Body of pancreas (tissue), 4 donors: ENCODE measurements at regions not wholly inside any gene's neighbourhood (a gene's known extent, or its start where the extent isn't known, plus 50 kb on each side); places are given as distances from the start of the nearest gene placed in this dataset.

Source experiments
- POLR2A ChIP-seq, 3 donors: fragments of 450-650 bp; IDR thresholded peaks; one replicate each; pipeline ENCODE4 v1.6.1; 2016; ENCODE audit warnings: antibody characterized with exemption in 3 of 3, mild to moderate bottlenecking in 2 of 3
- TF ChIP-seq, protein P1 (sequence below), 7 experiments: fragments of 450-650 bp in 4 of 7; fragments of 200-600 bp in 3 of 7; sonication (generic) in 3 of 7; IDR thresholded peaks; one replicate each; pipeline ENCODE4 v1.5.1; 2016 to 2019; ENCODE audit warnings: antibody characterized with exemption in 7 of 7

DNA sequence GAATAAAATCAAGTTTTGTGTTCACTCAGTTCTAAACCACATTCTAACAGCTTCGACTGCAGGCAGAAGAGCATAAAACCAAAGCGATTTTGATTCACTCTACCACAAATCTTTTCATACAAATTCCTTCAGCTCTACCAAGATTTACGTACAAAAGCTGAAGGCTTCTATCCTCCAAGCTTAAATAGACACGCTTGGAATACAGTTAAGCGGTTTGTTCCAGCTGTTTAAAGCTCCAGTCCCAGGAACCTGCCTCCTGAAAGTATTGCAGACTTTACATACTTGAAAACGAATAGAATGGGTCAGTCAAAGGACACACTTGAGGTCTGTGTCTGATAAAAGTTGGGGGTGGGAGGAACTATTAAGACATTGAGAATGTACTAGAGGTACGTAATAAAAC, 102.9 kb downstream of the MPP7 start:
- TF ChIP-seq, protein P1, sequence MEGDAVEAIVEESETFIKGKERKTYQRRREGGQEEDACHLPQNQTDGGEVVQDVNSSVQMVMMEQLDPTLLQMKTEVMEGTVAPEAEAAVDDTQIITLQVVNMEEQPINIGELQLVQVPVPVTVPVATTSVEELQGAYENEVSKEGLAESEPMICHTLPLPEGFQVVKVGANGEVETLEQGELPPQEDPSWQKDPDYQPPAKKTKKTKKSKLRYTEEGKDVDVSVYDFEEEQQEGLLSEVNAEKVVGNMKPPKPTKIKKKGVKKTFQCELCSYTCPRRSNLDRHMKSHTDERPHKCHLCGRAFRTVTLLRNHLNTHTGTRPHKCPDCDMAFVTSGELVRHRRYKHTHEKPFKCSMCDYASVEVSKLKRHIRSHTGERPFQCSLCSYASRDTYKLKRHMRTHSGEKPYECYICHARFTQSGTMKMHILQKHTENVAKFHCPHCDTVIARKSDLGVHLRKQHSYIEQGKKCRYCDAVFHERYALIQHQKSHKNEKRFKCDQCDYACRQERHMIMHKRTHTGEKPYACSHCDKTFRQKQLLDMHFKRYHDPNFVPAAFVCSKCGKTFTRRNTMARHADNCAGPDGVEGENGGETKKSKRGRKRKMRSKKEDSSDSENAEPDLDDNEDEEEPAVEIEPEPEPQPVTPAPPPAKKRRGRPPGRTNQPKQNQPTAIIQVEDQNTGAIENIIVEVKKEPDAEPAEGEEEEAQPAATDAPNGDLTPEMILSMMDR (IDR thresholded peaks at IDR 0.05): no peak
- TF ChIP-seq POLR2A (IDR thresholded peaks at IDR 0.05): no peak
